ENCODE measurements at regions not wholly inside any gene's neighbourhood (a gene's known extent, or its start where the extent isn't known, plus 50 kb on each side); places are given as distances from the start of the nearest gene placed in this dataset.

GRCh38 chr9:107824556-107824955 lies 335.0 kb upstream of the KLF4 start:
- TF ChIP-seq CTCF (optimal IDR thresholded peaks at IDR 0.05 in 1 of 3, IDR thresholded peaks at IDR 0.05 in 1 of 3, conservative IDR thresholded peaks at IDR 0.05 in 1 of 3; ENCODE audit: extremely low read depth in 1 of 3, insufficient read depth in 2 of 3, low read length in 3 of 3) (no peak), EZH2 (IDR thresholded peaks at IDR 0.05; ENCODE audit: low read length) (no peak)

Measured in keratinocyte (primary cell).